A673 (cell line): ENCODE measurements at regions not wholly inside any gene's neighbourhood (a gene's known extent, or its start where the extent isn't known, plus 50 kb on each side); places are given as distances from the start of the nearest gene placed in this dataset.

Experiments used
- BruUV-seq: library from RNA; stranded (reverse); fragments of 400-500 nt; replicated peaks from 2 replicates; lab custom pipeline; 2021; lab: Mats Ljungman, UMichigan
- CTCF ChIA-PET: fragments of 300-600 bp; sonication (Branson Sonifier 250); formaldehyde crosslinking; loops from one replicate; lab custom pipeline; 2022; ENCODE audit warnings: antibody characterized with exemption; lab: Charles Lee
- POLR2A ChIA-PET: fragments of 300-600 bp; sonication (Branson Sonifier 250); formaldehyde crosslinking; loops from one replicate; lab custom pipeline; 2022; ENCODE audit warnings: antibody characterized with exemption; ENCODE audit not compliant: low non-redundant PET; lab: Charles Lee
- DNase-seq: peaks from one replicate; pipeline ENCODE4 v3.0.0-alpha.2; 2015; ENCODE audit warnings: low spot score
- H3K27ac ChIP-seq: fragments of 200-600 bp; sonication (generic); 2 replicates; pipeline ENCODE4 v1.5.1; 2016; ENCODE audit warnings: mixed run types, low read depth, mild to moderate bottlenecking, mixed read lengths, antibody characterized with exemption, low read length; ENCODE audit not compliant: poor library complexity, severe bottlenecking
- H3K27me3 ChIP-seq: fragments of 200-600 bp; sonication (generic); replicated peaks from 2 replicates; pipeline ENCODE4 v1.6.1; 2017; ENCODE audit warnings: mixed run types, low read depth, mild to moderate bottlenecking, mixed read lengths, antibody characterized with exemption, low read length; ENCODE audit not compliant: insufficient read depth, poor library complexity
- H3K36me3 ChIP-seq: fragments of 200-600 bp; sonication (generic); 2 replicates; pipeline ENCODE4 v1.6.1; 2016; ENCODE audit warnings: mixed run types, mild to moderate bottlenecking, mixed read lengths, antibody characterized with exemption, low read length; ENCODE audit not compliant: insufficient read depth, poor library complexity, severe bottlenecking
- H3K4me1 ChIP-seq: fragments of 200-600 bp; sonication (generic); 2 replicates; pipeline ENCODE4 v1.6.1; 2017; ENCODE audit warnings: mixed run types, mild to moderate bottlenecking, mixed read lengths, antibody characterized with exemption, low read length; ENCODE audit not compliant: insufficient read depth, poor library complexity, severe bottlenecking
- H3K4me3 ChIP-seq: fragments of 200-600 bp; sonication (generic); 2 replicates; pipeline ENCODE4 v1.5.1; 2016; ENCODE audit warnings: low read depth, mixed run types, mild to moderate bottlenecking, mixed read lengths, low read length; ENCODE audit not compliant: poor library complexity, severe bottlenecking
- H3K9me3 ChIP-seq: fragments of 200-600 bp; sonication (generic); 2 replicates; pipeline ENCODE4 v1.6.1; 2016; ENCODE audit warnings: mixed run types, low read depth, mild to moderate bottlenecking, mixed read lengths, antibody characterized with exemption, low read length; ENCODE audit not compliant: poor library complexity, severe bottlenecking
- CTCF ChIP-seq: fragments of 300-800, 200-600 bp; sonication (generic); conservative IDR thresholded peaks from 2 replicates; pipeline ENCODE4 v1.5.1; 2017; ENCODE audit warnings: low read depth, mild to moderate bottlenecking, antibody characterized with exemption, low read length, moderate library complexity, mixed read lengths
- EZH2 ChIP-seq: fragments of 200-600 bp; sonication (generic); IDR thresholded peaks from 2 replicates; pipeline ENCODE4 v1.6.1; 2017; ENCODE audit warnings: borderline replicate concordance, low read depth, mild to moderate bottlenecking, mixed read lengths, antibody characterized with exemption, low read length; ENCODE audit not compliant: poor library complexity, severe bottlenecking
- intact Hi-C: fragments of 100-400 bp; cut with micrococcal nuclease; formaldehyde crosslinking; loops from one replicate; pipeline ENCODE4 v1.10.0; 2022; ENCODE audit not compliant: unreplicated experiment

GRCh38 chr5:27598576-27598975 lies 560.2 kb upstream of the CDH9 start:
- TF ChIP-seq EZH2 (no peak), CTCF (no peak)
- CTCF ChIA-PET: no interaction called here
- no peaks in the 10 kb centered on the region for H3K27me3 ChIP-seq
- BruUV-seq: no TSS peak
- no peaks in the 10 kb centered on the region for H3K9me3 ChIP-seq
- H3K4me1 ChIP-seq: no peaks in the 10 kb centered on the region
- DNase-seq: no peak
- no peak overlapping the region for H3K27ac ChIP-seq
- POLR2A ChIA-PET: no interaction called here
- no peak overlapping the region for H3K4me3 ChIP-seq
- intact Hi-C loops: no loop called here
- no peaks in the 10 kb centered on the region for H3K36me3 ChIP-seq

GRCh38 chr5:27594141-27594540 lies 555.8 kb upstream of the CDH9 start:
- Histone ChIP-seq H3K9me3 (no peaks in the 10 kb centered on the region), H3K27ac (no peak overlapping the region), H3K4me1 (no peaks in the 10 kb centered on the region), H3K4me3 (no peak overlapping the region), H3K27me3 (no peaks in the 10 kb centered on the region), H3K36me3 (no peaks in the 10 kb centered on the region)
- intact Hi-C loops: no loop called here
- no peak for DNase-seq
- no TSS peak for BruUV-seq
- no peak for TF ChIP-seq EZH2
- no peak for TF ChIP-seq CTCF
- CTCF ChIA-PET: no interaction called here
- POLR2A ChIA-PET: no interaction called here

GRCh38 chr5:27592231-27592630 lies 553.8 kb upstream of the CDH9 start:
- H3K4me1 ChIP-seq: no peaks in the 10 kb centered on the region
- TF ChIP-seq CTCF (no peak), EZH2 (no peak)
- H3K27ac ChIP-seq: no peak overlapping the region
- CTCF ChIA-PET: no interaction called here
- H3K9me3 ChIP-seq: no peaks in the 10 kb centered on the region
- intact Hi-C loops: no loop called here
- no TSS peak for BruUV-seq
- H3K36me3 ChIP-seq: no peaks in the 10 kb centered on the region
- POLR2A ChIA-PET: no interaction called here
- DNase-seq: no peak
- no peak overlapping the region for H3K4me3 ChIP-seq
- H3K27me3 ChIP-seq: no peaks in the 10 kb centered on the region
